ENCODE measurements at regions not wholly inside any gene's neighbourhood (a gene's known extent, or its start where the extent isn't known, plus 50 kb on each side); places are given as distances from the start of the nearest gene placed in this dataset.

DNA sequence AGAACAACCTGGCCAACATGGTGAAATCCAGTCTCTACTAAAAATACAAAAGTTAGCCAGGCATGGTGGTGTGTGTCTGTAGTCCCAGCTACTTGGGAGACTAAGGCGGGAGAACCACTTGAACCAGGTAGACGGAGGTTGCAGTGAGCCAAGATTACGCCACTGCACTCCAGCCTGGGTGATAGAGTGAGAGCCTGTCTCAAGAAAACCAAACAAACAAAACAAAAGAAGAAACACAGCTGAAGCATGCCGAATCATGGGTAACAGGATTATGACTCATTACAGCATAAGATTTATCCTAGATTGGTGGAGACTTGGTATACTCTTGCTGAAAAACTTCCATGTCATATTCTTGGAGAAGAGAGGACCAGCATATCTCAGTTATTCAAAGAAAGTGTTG, 236.7 kb upstream of the CCNH start:
- no peaks in the 10 kb centered on the region for H3K4me1 ChIP-seq
- no peaks in the 10 kb centered on the region for H3K9me3 ChIP-seq
- DNase-seq (no peak), ATAC-seq (no peak)
- intact Hi-C loops (cut with DNase I): no loop called here
- no peak overlapping the region for H3K4me3 ChIP-seq
- 78% methylated on average over 4 of the region's 4 CpGs for WGBS, 2 donors
- TF ChIP-seq, protein P1, sequence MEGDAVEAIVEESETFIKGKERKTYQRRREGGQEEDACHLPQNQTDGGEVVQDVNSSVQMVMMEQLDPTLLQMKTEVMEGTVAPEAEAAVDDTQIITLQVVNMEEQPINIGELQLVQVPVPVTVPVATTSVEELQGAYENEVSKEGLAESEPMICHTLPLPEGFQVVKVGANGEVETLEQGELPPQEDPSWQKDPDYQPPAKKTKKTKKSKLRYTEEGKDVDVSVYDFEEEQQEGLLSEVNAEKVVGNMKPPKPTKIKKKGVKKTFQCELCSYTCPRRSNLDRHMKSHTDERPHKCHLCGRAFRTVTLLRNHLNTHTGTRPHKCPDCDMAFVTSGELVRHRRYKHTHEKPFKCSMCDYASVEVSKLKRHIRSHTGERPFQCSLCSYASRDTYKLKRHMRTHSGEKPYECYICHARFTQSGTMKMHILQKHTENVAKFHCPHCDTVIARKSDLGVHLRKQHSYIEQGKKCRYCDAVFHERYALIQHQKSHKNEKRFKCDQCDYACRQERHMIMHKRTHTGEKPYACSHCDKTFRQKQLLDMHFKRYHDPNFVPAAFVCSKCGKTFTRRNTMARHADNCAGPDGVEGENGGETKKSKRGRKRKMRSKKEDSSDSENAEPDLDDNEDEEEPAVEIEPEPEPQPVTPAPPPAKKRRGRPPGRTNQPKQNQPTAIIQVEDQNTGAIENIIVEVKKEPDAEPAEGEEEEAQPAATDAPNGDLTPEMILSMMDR (IDR thresholded peaks at IDR 0.05): no peak
- no peak overlapping the region for H3K27ac ChIP-seq
- no peaks in the 10 kb centered on the region for H3K27me3 ChIP-seq
- H3K36me3 ChIP-seq: no peaks in the 10 kb centered on the region

DNA sequence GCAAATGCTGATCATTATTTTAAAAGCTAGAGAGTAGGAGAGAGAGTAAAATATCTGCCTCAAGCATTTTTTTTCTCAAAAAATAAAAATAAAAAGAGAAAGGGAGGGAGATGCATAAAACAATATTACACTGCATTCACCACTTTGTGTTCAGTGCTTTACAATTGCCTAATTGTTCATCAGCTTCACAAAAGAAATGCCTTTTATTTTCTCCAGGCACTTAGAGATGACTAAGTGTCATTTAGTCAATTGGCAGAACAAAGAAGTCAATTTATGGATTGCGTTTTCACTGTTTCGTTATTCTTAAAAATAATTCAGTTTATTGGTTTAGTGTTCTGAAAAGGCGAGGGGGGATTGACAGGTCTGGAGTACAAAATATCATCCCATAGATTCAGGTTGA, 232.5 kb upstream of the CCNH start:
- WGBS, 2 donors: 80 to 81% methylated on average over 3 of the region's 3 CpGs

DNA sequence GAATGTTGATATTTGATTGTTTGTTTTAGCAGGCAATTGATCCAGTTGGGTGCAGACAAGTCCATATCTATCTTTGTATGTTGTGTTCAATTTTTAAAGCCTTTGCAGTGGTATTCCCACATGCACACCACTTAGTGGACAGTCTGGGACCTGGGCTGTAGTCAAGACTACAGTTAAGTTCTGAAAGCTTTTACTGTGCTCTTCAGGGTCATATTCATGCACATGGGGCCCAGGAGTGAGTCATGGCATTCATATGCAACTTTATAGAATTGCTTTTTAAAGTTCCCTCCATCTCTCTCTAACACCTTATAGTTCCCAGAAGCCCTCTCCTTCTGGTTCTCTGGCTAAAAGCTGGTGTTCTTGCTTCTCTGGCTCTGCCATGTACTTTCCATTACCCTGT, 228.2 kb upstream of the CCNH start:
- H3K4me1 ChIP-seq: no peaks in the 10 kb centered on the region
- TF ChIP-seq, protein P1 (IDR thresholded peaks at IDR 0.05): no peak
- H3K36me3 ChIP-seq: no peaks in the 10 kb centered on the region
- no peak overlapping the region for H3K4me3 ChIP-seq
- H3K9me3 ChIP-seq: peaks cover 0 to 6% (median 0%) of the 10 kb centered on the region in 11 donors
- no peaks in the 10 kb centered on the region for H3K27me3 ChIP-seq
- H3K27ac ChIP-seq: no peak overlapping the region
- intact Hi-C loops (cut with DNase I): no loop called here
- ATAC-seq: no peak
- no peak for DNase-seq

More for the DNA sequence above, 232.5 kb upstream of the CCNH start:
- TF ChIP-seq, protein P1 (IDR thresholded peaks at IDR 0.05): no peak
- Histone ChIP-seq H3K4me3 (no peak overlapping the region), H3K9me3 (peaks cover 0 to 4% (median 0%) of the 10 kb centered on the region in 11 donors), H3K36me3 (no peaks in the 10 kb centered on the region), H3K27me3 (no peaks in the 10 kb centered on the region), H3K4me1 (no peaks in the 10 kb centered on the region), H3K27ac (no peak overlapping the region)
- DNase-seq: no peak
- no peak for ATAC-seq
- intact Hi-C loops (cut with DNase I): no loop called here

DNA sequence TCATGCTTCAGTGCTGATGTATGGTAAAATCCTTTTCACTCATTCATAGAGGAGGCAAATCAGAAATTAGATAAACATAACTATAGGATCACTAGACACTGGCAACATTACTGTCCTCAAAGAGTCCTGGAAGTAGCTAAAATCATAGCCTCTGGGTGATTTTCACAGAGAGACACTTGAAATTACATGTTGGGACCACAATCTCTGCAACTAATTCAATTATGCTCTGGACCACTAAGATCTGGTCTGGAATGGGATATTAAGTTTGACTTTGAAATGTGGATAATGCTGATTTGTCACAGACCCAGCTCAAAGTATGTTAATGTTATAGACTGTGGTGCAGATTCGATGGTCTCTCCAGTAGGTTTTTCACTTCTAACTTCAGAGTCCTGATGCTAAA, 214.6 kb upstream of the CCNH start:
- intact Hi-C loops (cut with DNase I): no loop called here
- DNase-seq (no peak), ATAC-seq (no peak)
- Histone ChIP-seq H3K4me1 (no peaks in the 10 kb centered on the region), H3K27me3 (no peaks in the 10 kb centered on the region), H3K4me3 (no peak overlapping the region), H3K9me3 (no peaks in the 10 kb centered on the region), H3K27ac (no peak overlapping the region), H3K36me3 (no peaks in the 10 kb centered on the region)
- WGBS, 2 donors: 80 to 87% methylated on average over 1 of the region's 1 CpG
- TF ChIP-seq, protein P1 (IDR thresholded peaks at IDR 0.05): no peak

DNA sequence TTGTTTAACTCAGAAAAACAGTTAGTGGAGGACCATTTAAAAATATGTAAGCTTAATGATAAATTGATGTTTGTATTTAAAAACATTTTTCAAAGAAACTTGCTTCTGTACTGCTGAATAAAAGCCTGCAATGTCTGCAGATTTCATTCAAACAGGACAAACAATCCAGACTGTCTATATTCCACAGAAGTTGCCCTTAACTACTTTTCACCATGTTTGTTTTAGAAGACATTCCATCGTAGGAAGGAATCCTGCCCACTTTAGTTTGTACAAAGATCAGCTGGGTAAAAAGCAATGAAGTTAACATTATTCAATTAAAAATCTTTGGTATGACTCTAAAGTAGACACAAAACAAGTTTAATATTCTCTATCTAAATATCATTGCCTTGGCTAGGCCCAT, 195.7 kb upstream of the CCNH start:
- no peak for ATAC-seq
- Histone ChIP-seq H3K27me3 (no peaks in the 10 kb centered on the region), H3K9me3 (peaks cover 0 to 14% (median 0%) of the 10 kb centered on the region in 11 donors), H3K4me3 (no peak overlapping the region), H3K36me3 (no peaks in the 10 kb centered on the region), H3K4me1 (no peaks in the 10 kb centered on the region), H3K27ac (no peak overlapping the region)
- TF ChIP-seq, protein P1 (IDR thresholded peaks at IDR 0.05): no peak
- intact Hi-C loops (cut with DNase I): no loop called here
- DNase-seq: no peak
- WGBS, 2 donors: 53 to 61% methylated on average over 1 of the region's 1 CpG

Data from heart right ventricle (tissue), 16 donors.